GM10248 (cell line): ENCODE measurements at regions not wholly inside any gene's neighbourhood (a gene's known extent, or its start where the extent isn't known, plus 50 kb on each side); places are given as distances from the start of the nearest gene placed in this dataset.

Experiments
- CTCF ChIA-PET: fragments of 300-600 bp; sonication (Branson Sonifier 250); formaldehyde crosslinking; extraction: SDS; loops from one replicate; lab custom pipeline; 2021; ENCODE audit warnings: antibody characterized with exemption; lab: Yijun Ruan, JAX
- POLR2A ChIA-PET: fragments of 350-650 bp; sonication (Branson Sonifier 250); formaldehyde crosslinking; extraction: SDS; loops from one replicate; lab custom pipeline; 2020; ENCODE audit warnings: antibody characterized with exemption; lab: Yijun Ruan, JAX
- DNase-seq: peaks from one replicate; pipeline ENCODE4 v3.0.0; 2012; ENCODE audit errors: extremely low spot score
- CTCF ChIP-seq: IDR thresholded peaks from 2 replicates; pipeline ENCODE4 v1.5.1; 2012; ENCODE audit warnings: mild to moderate bottlenecking, low read depth; ENCODE audit errors: extremely low read depth, missing control alignments, control extremely low read depth

GRCh38 chr10:128530946-128531345 lies 404.7 kb upstream of the MKI67 start:
- no peak for DNase-seq
- no peak for TF ChIP-seq CTCF
- ChIA-PET CTCF (interaction anchor here (0.7 to 2.1 kb wide), 3 partner anchors 45 to 267 kb away, joined by 3 to 11 read pairs (median 3); no protein-coding TSS in a partner anchor), POLR2A (no interaction called here)

GRCh38 chr10:128534686-128535085 lies 408.5 kb upstream of the MKI67 start:
- ChIA-PET POLR2A (no interaction called here), CTCF (no interaction called here)
- no peak for DNase-seq
- no peak for TF ChIP-seq CTCF

DNA sequence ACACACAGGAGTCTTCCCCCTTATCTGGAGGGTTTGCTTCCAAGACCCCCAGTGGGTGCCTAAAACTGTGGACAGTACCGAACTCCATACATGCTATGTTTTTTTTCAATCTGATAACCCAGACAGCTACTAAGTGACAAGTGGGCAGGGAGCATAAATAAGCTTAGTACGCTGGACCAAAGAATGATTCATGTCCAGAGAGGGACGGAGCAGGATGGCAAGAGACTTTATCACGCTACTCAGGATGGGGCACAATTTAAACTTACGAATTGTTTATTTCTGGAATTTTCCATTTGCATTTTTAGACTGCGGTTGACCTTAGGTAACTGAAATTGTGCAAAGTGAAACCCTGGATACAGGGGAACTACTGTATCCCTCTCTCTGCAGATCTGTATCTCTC lies 410.0 kb upstream of the MKI67 start:
- ChIA-PET CTCF (no interaction called here), POLR2A (no interaction called here)
- no peak for TF ChIP-seq CTCF
- no peak for DNase-seq

GRCh38 chr10:128537834-128538330 lies 411.7 kb upstream of the MKI67 start:
- CTCF ChIA-PET: interaction anchor here (1.7 kb wide), 1 partner anchor 10 kb away, joined by 4 read pairs; no protein-coding TSS in a partner anchor
- DNase-seq: no peak
- no peak for TF ChIP-seq CTCF
- POLR2A ChIA-PET: no interaction called here

GRCh38 chr10:128538671-128539070 lies 412.4 kb upstream of the MKI67 start:
- no peak for DNase-seq
- ChIA-PET CTCF (interaction anchor here (1.4 to 1.7 kb wide), 2 partner anchors 9 to 10 kb away, joined by 4 to 5 read pairs; no protein-coding TSS in a partner anchor), POLR2A (no interaction called here)
- TF ChIP-seq CTCF: no peak

DNA sequence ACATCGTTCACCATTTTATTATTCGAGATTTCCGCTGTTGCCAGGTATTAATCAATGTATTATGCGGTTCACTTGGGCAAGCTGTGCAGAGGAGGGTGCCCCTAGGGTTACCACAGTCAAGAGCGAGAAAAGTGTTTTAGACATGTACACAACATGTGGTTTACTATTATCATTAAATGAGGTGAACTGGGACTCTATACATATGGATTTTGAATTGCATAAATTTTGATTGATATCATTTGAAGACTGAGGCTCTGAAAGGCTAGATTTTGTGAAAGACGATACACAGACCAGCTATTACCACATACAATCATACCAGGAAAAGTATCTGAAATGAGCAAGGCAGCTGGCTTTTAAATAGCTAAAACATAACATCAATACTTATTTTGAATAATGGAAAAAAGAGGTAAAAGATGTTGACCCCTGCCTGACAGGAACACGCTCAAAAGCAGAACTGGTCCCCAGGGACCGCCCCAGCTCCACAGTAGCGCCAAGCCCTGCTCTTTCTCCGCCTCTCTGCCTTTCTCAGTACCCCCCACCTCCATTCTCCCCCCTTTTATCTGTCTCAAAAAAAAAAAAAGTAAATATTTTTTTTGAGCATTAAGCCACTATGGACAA lies 413.4 kb upstream of the MKI67 start:
- TF ChIP-seq CTCF: no peak
- POLR2A ChIA-PET: no interaction called here
- CTCF ChIA-PET: interaction anchor here (1.4 to 1.7 kb wide), 2 partner anchors 8 to 11 kb away, joined by 4 to 5 read pairs; no protein-coding TSS in a partner anchor
- no peak for DNase-seq
